Left cardiac atrium (tissue), 4 donors: ENCODE measurements at regions not wholly inside any gene's neighbourhood (a gene's known extent, or its start where the extent isn't known, plus 50 kb on each side); places are given as distances from the start of the nearest gene placed in this dataset.

Source experiments
- ATAC-seq, 2 donors: fragments of 200-7000 bp; cut with Tn5 transposase; one replicate each; pipeline ENCODE4 v1.9.1; 2020; ENCODE audit warnings: mild to moderate bottlenecking in 2 of 2, moderate library complexity in 2 of 2
- DNase-seq: peaks from one replicate; pipeline ENCODE4 v3.0.0-alpha.2; 2020
- intact Hi-C, 2 donors: fragments of 100-400 bp; cut with DNase I; formaldehyde crosslinking; loops; one replicate each; pipeline versions ENCODE4 v1.14.1 to v1.15.1; 2022 to 2023
- donor health status: DM: no; HTN: yes; CAD: no.
- donor health status: DM: no; HTN: yes; CAD: no; lungs with severe emphysema.
- donor health status: DM: yes; HTN: yes; CAD: no.
- donor health status: Dilated cardiomyopathy.

- DNase-seq (no peak), ATAC-seq (no peak)
- intact Hi-C loops = no loop called here
These were observed 355.7 kb downstream of the MID1IP1 start for GRCh38 chrX:39157006-39157405.

- DNase-seq = no peak
- ATAC-seq = no peak
- intact Hi-C loops = no loop called here
These were observed 356.5 kb downstream of the MID1IP1 start for GRCh38 chrX:39157796-39158195.

GRCh38 chrX:39158801-39159657, 357.8 kb downstream of the MID1IP1 start:
- intact Hi-C loops = no loop called here
- ATAC-seq = no peak
- DNase-seq = no peak

GRCh38 chrX:39159921-39160507, 358.8 kb downstream of the MID1IP1 start:
- ATAC-seq = no peak
- DNase-seq = no peak
- intact Hi-C loops = loop anchor here in 1 of 2 donors (10.0 kb wide), 1 partner anchor 85 kb away; no protein-coding TSS in a partner anchor

- no peak for DNase-seq
- intact Hi-C loops = loop anchor here in 1 of 2 donors (10.0 kb wide), 1 partner anchor 83 kb away; no protein-coding TSS in a partner anchor
- no peak for ATAC-seq
These were observed 360.5 kb downstream of the MID1IP1 start for GRCh38 chrX:39161611-39162255.

GRCh38 chrX:39162322-39162735, 361.1 kb downstream of the MID1IP1 start:
- ATAC-seq = peak; percentile 41 to 79
- intact Hi-C loops = loop anchor here in 1 of 2 donors (10.0 kb wide), 1 partner anchor 82 kb away; no protein-coding TSS in a partner anchor

GRCh38 chrX:39163581-39164126, 362.4 kb downstream of the MID1IP1 start:
- intact Hi-C loops = loop anchor here in 1 of 2 donors (10.0 kb wide), 1 partner anchor 81 kb away; no protein-coding TSS in a partner anchor
- no peak for DNase-seq

More at GRCh38 chrX:39162322-39162735, 361.1 kb downstream of the MID1IP1 start:
- no peak for DNase-seq

GRCh38 chrX:39164212-39164611, 363.0 kb downstream of the MID1IP1 start:
- peak in 1 of 2 donors; percentile 42 for ATAC-seq
- intact Hi-C loops = loop anchor here in 1 of 2 donors (10.0 kb wide), 1 partner anchor 81 kb away; no protein-coding TSS in a partner anchor
- no peak for DNase-seq

More at GRCh38 chrX:39163581-39164126, 362.4 kb downstream of the MID1IP1 start:
- no peak for ATAC-seq

- intact Hi-C loops = loop anchor here in 1 of 2 donors (10.0 kb wide), 1 partner anchor 80 kb away; no protein-coding TSS in a partner anchor
- ATAC-seq (peak; percentile 32 to 65), DNase-seq (no peak)
These were observed 363.9 kb downstream of the MID1IP1 start for GRCh38 chrX:39165185-39165584.

- DNase-seq (no peak), ATAC-seq (no peak)
- intact Hi-C loops = loop anchor here in 1 of 2 donors (10.0 kb wide), 1 partner anchor 79 kb away; no protein-coding TSS in a partner anchor
These were observed 364.5 kb downstream of the MID1IP1 start for GRCh38 chrX:39165773-39166172.

GRCh38 chrX:39167791-39168190, 366.5 kb downstream of the MID1IP1 start:
- ATAC-seq = no peak
- DNase-seq = no peak
- intact Hi-C loops = loop anchor here in 1 of 2 donors (10.0 kb wide), 1 partner anchor 77 kb away; no protein-coding TSS in a partner anchor

GRCh38 chrX:39168609-39169008, 367.4 kb downstream of the MID1IP1 start:
- no peak for ATAC-seq
- intact Hi-C loops = loop anchor here in 1 of 2 donors (10.0 kb wide), 1 partner anchor 76 kb away; no protein-coding TSS in a partner anchor
- no peak for DNase-seq

- ATAC-seq (no peak), DNase-seq (no peak)
- intact Hi-C loops = loop anchor here in 1 of 2 donors (10.0 kb wide), 1 partner anchor 75 kb away; no protein-coding TSS in a partner anchor
These were observed 368.7 kb downstream of the MID1IP1 start for GRCh38 chrX:39169976-39170375.

- ATAC-seq = no peak
- intact Hi-C loops = no loop called here
These were observed 369.2 kb downstream of the MID1IP1 start for GRCh38 chrX:39170464-39170863.

GRCh38 chrX:39171686-39172085, 370.4 kb downstream of the MID1IP1 start:
- intact Hi-C loops = no loop called here
- DNase-seq (no peak), ATAC-seq (no peak)

More at GRCh38 chrX:39170464-39170863, 369.2 kb downstream of the MID1IP1 start:
- DNase-seq = no peak

GRCh38 chrX:39174241-39174771, 373.0 kb downstream of the MID1IP1 start:
- intact Hi-C loops = no loop called here
- ATAC-seq (no peak), DNase-seq (no peak)

- intact Hi-C loops = no loop called here
- ATAC-seq (peak; percentile 42 to 50), DNase-seq (no peak)
These were observed 373.6 kb downstream of the MID1IP1 start for GRCh38 chrX:39174772-39175417.

- no peak for DNase-seq
- ATAC-seq = no peak
- intact Hi-C loops = no loop called here
These were observed 374.3 kb downstream of the MID1IP1 start for GRCh38 chrX:39175418-39176057.
